Activated CD4-positive, alpha-beta T cell treated with anti-CD3 and anti-CD28 coated beads, Interleukin-2, amount 50 U/mL, for 48 hours (primary cell): ENCODE measurements at regions not wholly inside any gene's neighbourhood (a gene's known extent, or its start where the extent isn't known, plus 50 kb on each side); places are given as distances from the start of the nearest gene placed in this dataset.
"Not testable (repeated sequence)": the region's sequence is repeated elsewhere in the genome, so short reads cannot be mapped to it uniquely, and the experiment has no call there.

Experiments
- DNase-seq, 2 experiments: peaks; one replicate each; pipeline ENCODE4 v3.0.0-alpha.2; 2020

- DNase-seq, result no peak
Measured at GRCh38 chr6:141753180-141753579, 379.5 kb upstream of the GJE1 start.

- DNase-seq, result no peak
Measured at GRCh38 chr6:141752677-141753076, 380.0 kb upstream of the GJE1 start.

GRCh38 chr6:141746324-141746723, 386.4 kb upstream of the GJE1 start:
- DNase-seq, result not testable (repeated sequence)

- no peak for DNase-seq
Measured at GRCh38 chr6:141744971-141745370, 387.8 kb upstream of the GJE1 start.

GRCh38 chr6:141744194-141744925, 388.4 kb upstream of the GJE1 start:
- DNase-seq, result no peak

GRCh38 chr6:141736104-141736503, 396.6 kb upstream of the GJE1 start:
- no peak for DNase-seq

- no peak for DNase-seq
Measured at GRCh38 chr6:141735126-141735525, 397.6 kb upstream of the GJE1 start.

GRCh38 chr6:141734071-141734840, 398.5 kb upstream of the GJE1 start:
- DNase-seq, result no peak

- no peak for DNase-seq
Measured at GRCh38 chr6:141729146-141729545, 403.6 kb upstream of the GJE1 start.

- no peak for DNase-seq
Measured at GRCh38 chr6:141728330-141728729, 404.4 kb upstream of the GJE1 start.

- DNase-seq, result no peak
Measured at GRCh38 chr6:141726248-141726647, 406.5 kb upstream of the GJE1 start.

GRCh38 chr6:141724731-141725130, 408.0 kb upstream of the GJE1 start:
- no peak for DNase-seq

GRCh38 chr6:141719476-141719875, 413.2 kb upstream of the GJE1 start:
- no peak for DNase-seq

- no peak for DNase-seq
Measured at GRCh38 chr6:141705431-141705830, 427.3 kb upstream of the GJE1 start.

- no peak for DNase-seq
Measured at GRCh38 chr6:141704151-141704550, 428.6 kb upstream of the GJE1 start.

- no peak for DNase-seq
Measured at GRCh38 chr6:141701732-141702131, 431.0 kb upstream of the GJE1 start.

- DNase-seq, result no peak
Measured at GRCh38 chr6:141700819-141701218, 431.9 kb upstream of the GJE1 start.

GRCh38 chr6:141688916-141689315, 443.8 kb upstream of the GJE1 start:
- no peak for DNase-seq

- no peak for DNase-seq
Measured at GRCh38 chr6:141685416-141685815, 447.3 kb upstream of the GJE1 start.

- DNase-seq, result no peak
Measured at GRCh38 chr6:141682391-141682790, 450.3 kb upstream of the GJE1 start.

GRCh38 chr6:141677598-141678211, 455.0 kb upstream of the GJE1 start:
- DNase-seq, result no peak

GRCh38 chr6:141675957-141676356, 456.8 kb upstream of the GJE1 start:
- no peak for DNase-seq

GRCh38 chr6:141669141-141669540, 463.6 kb upstream of the GJE1 start:
- no peak for DNase-seq
